HG02884 (cell line): ENCODE measurements at regions not wholly inside any gene's neighbourhood (a gene's known extent, or its start where the extent isn't known, plus 50 kb on each side); places are given as distances from the start of the nearest gene placed in this dataset.

Experiments used
- ATAC-seq: cut with Tn5 transposase; IDR thresholded peaks from one replicate; pipeline ENCODE4 v1.9.1; 2021; ENCODE audit warnings: mild to moderate bottlenecking, moderate library complexity; ENCODE audit not compliant: unreplicated experiment

DNA sequence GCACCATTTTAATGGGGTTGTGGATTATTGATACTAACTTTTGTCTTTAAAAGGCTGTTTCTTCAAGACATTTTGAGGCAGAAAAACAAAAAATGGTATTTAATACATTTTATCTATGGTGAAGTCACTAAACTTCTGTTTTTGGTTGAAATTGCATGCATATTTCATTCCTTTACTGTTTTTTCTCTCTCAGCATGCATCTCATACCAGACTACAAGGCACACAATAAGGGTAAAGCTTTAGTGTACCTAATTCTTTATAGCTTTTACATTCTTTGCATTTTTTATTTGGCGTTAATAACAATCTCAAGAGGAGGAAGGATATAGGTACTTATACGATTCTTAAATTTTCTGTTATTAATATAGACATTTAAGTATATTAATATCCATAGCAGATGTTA is 151.0 kb upstream of the DKK2 start:
- no peak for ATAC-seq

DNA sequence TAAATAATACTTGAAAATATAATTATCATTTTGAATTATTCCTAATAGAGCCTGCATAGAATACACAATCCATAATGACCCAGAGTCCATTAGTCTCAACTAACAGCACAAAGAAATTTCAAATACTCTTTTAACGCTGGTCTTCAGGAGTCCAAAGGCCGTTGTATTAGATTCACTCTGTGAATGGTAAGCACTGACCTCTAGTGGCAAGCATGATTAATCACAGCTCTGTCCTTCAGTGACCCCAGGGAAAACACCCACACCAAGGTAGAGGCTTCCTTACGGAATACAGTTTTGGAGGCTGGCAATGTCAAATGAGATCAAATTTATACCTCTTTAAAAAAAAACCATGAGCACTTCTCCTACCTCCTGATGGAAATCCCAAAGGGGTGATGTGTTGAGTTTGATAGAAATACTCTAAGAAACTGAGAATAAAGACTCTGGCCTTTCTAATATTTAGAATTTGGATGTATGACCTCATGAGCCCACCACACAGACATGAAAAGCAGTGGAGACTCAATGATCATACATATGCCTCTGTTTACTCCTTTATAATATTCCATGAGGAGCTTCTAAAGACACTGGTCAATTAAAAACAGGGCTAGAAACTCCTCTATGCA is 147.2 kb upstream of the DKK2 start:
- peak; percentile 99 for ATAC-seq

DNA sequence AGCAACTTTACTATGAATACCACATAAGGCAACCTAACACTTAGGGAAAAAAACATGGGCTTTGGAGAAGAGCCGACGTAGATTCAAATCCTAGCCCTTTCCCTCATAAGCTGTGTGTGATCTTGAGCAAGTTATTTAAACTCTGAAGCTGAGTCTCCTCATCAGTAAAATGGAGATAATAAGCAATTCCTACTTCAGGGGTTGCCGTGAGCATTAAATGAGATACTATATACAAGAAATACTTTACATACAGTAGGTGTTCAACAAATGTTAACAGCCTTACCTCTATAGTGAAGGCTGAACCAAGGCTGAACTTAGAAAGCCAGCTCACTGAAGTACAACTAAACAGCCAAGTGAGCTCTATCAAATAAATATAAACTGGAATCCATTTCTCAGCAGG is 146.2 kb upstream of the DKK2 start:
- no peak for ATAC-seq

DNA sequence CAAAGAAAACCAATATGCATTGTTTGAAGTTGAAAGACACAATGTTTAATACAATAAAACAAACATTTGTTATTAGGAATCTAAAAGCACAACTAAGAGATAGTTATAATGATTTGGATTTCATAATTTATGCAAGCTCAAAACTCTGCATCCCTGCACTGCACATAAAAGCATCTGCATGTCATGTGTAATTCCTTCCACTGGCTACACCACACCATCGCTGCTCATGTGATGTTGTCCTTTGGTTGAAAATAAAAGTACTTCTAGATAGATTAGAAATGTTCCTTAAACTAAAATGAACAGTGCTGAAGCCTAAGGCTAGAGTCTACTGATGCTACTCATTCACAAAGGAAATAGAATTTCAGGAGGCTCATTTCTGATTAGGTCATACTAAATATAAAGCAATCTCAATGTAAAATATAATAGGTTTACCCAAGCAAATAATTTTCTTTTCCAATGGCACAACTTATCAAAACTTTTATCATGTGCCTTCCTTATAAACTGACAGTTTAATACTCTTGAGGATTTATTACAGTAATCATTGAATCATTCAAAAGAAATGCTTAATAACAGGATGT is 130.8 kb upstream of the DKK2 start:
- ATAC-seq, result no peak

DNA sequence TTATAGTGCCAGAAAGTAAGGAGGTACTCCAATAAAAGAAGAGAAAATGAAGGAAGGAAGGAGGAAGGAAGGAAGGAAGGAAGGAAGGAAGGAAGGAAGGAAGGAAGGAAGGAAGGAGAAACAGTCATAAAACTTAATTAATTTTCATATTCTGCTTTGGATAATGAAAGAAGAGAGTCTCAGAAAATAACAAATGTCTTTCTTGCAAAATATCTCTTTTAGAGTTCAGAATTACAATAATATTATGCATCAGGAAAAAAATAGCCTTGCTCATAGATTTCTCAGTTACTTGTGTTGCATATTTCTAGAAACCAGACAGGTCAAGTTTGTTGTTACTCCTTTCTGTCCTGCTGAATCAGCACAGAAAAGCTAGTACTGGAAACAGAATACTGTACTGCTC is 130.1 kb upstream of the DKK2 start:
- no peak for ATAC-seq

DNA sequence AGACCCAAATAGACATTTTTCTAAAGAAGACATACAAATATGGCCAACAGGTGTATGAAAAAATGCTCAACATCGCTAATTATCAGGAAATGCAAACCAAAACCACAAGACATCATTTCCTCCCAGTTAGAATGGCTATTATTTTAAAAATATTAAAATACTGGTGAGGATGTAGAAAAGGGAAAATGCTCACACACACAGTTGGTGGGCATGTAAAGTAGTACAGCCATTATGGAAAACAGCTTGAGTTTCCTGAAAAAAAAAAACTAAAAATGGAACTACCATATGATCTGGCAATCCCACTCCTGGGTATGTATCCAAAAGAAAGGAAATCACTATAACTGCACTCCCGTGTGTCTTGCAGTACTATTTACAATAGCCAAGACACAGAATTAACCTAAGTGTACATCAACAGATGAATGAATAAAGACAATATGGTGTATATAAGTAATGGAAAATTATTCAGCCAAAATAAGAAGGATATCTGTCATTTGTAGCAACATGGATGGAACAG is 128.9 kb upstream of the DKK2 start:
- no peak for ATAC-seq

DNA sequence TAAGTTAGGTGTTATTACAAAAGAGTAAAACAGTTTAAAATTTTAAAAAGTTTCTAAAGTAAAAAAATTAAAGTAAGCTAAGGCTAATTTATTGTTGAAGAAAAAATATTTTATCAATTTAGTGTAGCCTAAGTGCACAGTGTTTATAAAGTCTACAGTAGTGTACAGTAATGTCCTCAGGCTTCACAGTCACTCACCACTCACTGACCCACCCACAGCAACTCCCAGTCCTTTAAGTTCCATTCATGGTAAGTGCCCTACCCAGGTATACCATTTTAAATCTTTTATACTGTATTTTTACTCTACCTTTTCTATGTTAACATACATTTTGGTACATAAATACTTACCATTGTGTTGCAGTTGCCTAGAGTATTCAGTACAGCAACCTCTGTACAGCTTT is 120.3 kb upstream of the DKK2 start:
- no peak for ATAC-seq

DNA sequence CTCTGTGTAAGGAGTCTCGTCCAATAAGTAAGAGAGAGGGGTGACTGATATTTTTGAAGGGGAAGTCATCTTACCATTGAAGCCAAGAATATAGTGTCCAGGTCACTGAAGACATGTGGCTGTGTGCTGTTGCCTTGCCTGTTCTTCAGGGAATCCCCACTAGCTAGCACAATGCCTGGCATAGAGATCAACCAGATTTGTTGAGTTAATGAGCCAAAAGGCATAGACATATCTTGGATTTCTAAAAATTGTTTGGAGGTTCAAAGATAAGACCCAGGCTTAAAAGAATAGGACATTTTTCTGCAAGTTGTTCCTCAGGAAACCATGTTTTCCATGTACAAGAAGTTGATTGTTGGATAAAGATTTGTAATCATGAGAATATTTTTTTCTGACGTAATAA is 119.3 kb upstream of the DKK2 start:
- no peak for ATAC-seq

DNA sequence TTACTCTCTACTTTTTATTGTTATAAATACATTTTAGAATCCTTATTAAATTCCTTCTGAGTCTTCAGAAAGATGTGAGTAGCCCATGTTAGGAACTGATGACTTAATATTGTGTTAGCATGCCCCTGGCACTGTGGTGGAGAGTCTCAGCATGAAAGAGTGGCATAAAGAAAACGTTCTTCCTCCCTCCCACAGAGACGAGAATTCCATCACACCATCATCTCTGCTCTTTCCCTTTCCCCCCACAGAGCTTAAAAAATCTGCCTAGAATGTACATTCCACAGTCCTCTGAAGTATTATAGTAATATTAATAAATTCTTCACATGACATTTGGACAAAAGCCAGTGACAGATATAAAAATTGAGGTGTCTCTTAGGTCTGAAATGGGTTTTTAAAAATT is 117.8 kb upstream of the DKK2 start:
- ATAC-seq, result no peak

DNA sequence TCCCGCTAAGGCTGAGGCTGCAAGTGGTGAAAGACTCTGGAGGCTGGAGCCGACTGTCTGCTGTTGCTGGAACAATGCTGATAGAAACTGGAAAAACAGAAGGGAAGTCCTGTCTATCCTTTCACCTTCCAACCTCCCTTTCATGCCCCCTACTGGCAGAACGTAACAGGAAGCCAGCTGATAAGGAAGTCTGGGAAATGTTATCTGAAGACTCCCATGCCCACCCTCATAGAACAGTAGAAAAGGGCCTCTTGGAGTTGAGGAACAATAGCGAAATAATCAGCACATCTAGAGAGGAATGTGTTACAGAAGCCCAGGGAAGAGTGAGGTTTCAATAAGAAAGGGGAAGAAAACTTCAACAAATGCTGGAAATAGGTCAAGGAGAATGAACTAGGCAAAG is 117.1 kb upstream of the DKK2 start:
- ATAC-seq, result no peak

DNA sequence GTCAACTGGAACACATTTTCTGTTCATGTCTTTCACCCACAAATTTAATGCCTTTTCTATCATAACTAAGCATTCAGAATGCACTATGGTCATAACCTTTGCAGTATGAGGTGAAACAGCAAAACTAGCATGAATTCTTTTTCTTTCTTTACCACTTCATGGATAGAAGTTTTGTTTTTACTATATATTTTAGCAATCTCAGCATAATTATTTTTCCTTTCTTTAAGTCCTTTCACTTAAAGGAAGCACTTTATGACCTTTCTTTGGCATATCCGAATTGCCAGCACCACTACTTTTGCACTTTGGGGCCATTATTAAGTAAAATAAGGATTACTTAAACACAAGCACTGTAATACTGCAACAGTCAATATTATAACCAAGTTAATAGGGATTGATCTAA is 115.1 kb upstream of the DKK2 start:
- no peak for ATAC-seq

DNA sequence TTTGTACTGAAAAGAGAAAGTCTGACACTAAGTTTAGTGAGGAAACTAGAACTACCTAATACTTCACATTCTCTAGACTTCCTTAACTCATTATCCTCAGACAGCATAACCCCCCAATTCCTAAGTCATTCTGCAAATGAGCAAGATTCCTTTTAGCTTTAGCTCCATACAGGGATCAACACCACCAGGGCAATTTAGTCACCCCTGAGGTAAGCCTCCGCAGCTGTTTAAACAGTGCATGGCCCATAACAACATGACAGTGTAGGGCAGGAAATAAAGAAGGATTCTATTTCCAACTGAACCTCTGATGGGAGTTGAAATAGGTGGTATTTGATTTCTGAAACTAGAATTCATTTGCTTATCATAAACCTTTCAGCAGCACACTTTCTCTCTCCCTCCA is 112.8 kb upstream of the DKK2 start:
- no peak for ATAC-seq

DNA sequence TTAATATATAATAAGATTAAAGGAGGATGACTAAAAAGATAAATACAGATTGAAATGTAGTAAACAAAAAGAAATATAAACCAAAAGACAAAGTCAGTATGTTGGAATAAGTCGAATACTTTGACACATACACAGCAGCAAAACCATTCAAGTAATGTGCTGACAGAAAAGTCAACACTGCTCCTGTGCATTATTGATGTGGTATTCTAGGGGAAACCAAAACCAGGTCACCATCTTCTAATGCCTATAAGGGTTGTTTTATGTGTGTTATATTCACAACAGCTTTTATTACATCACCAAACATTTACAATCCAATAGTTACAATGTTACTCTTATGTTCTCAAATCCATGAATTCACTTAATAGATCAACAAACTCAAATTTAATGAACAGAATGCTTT is 111.8 kb upstream of the DKK2 start:
- no peak for ATAC-seq

DNA sequence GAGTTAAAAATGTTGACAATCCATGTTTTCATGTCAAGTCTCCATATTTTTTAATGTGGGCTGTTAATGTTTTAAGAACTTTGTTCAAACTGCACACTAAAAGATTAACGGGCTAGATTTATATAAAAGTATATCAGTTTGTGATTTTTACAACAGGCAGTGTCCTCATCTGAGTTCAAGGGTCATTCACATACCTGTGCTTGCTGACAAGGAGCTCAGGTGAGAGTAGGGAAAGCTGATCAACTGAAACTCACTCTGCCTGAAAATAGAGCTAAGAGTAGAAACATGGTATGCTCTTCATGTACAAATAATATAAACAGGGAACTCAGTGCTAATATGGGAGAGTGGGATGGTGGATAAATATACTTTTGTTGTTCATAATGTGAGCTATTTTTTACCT is 102.3 kb upstream of the DKK2 start:
- no peak for ATAC-seq

DNA sequence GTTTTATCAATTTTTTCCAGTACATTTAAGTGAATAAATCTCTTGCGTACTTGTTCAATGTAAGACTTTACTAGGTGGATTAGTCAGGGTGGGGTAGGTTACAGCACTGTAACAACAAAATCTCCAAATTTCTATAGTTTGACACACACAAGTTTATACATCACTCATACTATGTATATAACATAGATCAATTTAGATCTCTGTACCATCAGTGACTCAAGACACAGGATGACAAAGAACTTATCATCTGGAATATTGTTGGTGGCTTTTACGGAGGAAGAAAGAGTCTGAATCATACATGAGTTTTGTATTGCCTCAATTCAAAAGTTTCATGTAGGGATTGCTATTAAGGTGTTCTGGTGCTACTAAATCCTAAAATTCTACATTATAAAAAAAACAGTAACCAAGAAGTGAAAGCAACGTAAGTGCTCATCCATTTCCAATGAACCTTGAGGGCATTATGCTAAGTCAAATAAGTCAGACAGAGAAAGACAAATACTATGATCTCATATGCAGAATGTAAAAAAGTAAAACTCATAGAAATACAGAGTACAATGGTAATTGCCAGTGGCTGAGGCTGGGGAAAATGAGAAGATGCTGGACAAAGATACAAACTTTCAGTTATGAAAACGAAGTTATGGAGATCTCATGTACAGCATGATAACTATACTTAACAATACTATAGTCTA is 98.0 kb upstream of the DKK2 start:
- no peak for ATAC-seq

DNA sequence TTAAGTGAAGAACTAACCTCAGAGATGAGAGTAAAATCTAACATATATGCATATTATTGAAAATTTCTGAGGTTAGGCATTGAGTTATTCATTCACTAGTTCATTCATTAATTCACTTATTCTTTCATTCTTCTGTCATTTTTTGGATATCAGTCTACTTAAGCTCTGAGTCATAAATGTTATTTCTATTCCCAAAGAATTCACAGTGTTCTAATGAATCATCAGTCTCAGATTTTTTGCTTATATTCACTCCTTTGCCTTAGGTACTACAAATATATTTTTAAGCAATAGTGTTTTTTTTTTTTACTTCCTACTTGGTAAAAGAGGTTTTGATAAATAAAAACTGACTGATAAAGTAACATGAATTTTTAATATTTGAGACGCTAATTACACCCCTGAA is 95.2 kb upstream of the DKK2 start:
- no peak for ATAC-seq

DNA sequence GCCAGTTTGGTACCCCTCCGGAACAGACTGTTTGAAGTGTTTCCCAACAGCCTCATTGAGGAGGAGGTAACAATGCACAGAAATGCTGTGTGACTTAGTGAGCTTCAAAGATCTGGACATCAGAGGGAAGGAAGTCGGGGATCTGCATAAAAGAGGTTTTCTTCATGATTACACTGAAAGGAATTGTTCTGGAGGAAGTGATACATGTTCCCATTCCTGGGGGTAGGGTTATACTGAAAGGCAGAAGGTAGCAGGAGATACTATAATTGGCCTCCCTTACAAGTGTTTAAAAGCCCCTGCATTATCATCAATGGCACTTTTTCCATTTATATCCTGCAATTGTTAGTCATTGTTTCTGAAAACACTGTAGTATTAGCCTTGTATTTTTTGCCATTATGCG is 94.0 kb upstream of the DKK2 start:
- ATAC-seq, result no peak

DNA sequence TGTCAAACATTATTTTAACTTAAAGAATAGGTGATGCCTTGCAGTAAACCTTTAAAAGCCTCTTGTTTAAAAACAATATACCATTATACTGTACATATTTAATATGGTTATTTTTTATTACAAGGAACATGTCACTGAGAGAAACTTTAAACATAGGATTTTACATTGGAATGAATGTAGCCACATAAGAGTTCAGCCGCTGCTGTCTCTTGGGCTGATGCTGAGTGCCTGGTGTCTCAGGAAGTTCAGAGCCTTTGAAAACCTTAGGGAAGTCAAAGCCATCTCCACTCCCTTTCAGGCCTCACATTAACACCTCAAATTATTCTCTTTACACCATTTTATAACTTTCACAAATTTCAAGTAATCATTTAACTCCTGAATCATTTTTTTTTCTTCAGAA is 93.5 kb upstream of the DKK2 start:
- no peak for ATAC-seq

DNA sequence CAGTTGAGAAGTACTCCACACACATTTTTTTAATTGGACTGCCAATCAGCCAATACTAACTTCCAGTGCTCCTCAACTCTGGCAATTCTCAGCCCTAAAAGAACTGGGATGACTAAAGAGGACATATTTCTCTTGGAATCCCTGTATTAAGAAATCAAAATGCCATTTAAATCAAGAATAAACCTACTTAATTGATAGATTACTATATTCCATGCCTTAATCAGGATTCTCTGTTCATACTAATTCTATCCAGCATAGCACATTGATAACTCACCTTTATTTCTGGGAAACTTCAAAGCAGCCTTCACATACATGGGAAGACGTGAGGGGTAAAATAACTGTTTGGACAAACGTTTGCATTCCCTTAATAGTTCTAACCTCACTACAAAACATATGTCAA is 93.0 kb upstream of the DKK2 start:
- no peak for ATAC-seq

DNA sequence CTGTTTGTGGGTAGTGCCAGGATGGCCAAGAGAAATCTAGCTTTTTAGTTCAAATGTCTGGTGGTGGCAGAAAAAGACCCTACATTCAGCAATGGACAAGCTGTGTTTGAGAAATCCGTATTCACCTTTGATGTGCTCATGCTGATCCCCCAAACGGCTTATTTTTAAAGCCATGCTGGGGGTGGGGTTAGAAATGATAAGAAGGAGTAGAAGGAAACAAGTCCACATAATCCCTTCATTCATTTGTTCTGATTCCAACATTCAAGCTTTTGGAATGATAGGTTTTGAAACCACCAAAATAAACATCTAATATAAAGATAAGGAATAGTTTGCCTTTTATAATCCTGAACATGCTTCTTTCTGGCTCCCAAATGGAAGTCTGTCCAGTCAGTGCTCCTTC is 92.0 kb upstream of the DKK2 start:
- no peak for ATAC-seq

DNA sequence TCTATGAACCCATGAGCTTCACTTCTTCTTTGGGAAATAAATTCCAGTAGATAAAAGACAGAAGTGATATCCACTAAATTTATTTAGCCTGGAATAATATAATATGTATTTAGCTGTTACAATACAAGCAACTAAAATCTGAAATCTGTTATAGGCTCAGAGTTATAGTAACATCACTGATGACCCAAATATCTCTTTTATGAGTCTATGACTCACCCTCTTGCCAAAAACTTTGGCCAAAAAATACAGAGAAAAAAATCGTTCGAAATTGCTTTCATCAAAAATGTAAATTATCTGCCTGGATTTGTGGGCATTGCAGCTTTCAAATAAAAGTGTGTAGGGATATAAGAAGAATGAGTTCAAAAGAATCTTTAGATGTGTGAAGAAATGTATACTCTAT is 89.4 kb upstream of the DKK2 start:
- ATAC-seq, result no peak

DNA sequence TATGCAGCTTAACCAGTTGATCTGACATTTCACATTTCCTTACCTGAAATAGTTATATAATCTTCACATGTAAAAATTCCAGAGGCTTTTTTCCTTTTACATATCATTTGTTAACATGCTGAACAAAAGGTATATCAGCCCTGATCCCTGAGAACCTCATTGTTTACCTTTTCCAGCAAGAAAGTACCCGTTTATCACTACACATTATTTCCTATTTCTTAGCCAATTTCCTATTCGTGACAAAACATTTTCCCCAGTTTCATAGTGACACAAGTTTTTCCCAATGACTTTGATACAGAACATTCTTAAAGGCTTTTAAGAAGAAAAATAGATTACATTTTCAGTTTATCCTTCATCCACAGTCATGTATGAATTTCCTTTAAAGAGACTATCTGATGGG is 86.6 kb upstream of the DKK2 start:
- ATAC-seq, result no peak

DNA sequence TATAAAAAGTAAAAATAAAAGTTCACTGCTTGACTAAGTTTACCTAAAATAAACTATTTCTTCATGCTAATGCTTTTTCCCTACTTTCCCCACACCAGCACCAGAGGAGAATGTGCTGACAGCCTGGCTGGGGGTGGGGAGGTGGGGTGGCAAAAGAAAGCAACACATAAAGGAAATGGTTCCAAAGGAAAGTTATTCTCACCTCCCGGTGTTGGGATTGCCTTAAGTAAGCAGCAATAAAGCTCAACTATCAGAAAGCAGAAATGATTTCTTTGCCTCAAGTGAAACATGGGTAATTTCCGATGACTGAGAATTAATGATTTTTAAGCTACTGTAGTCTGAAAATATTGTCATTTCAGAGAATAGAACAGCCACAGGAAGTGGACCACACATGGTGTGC is 84.5 kb upstream of the DKK2 start:
- no peak for ATAC-seq
